ENCODE measurements at regions not wholly inside any gene's neighbourhood (a gene's known extent, or its start where the extent isn't known, plus 50 kb on each side); places are given as distances from the start of the nearest gene placed in this dataset.

DNA sequence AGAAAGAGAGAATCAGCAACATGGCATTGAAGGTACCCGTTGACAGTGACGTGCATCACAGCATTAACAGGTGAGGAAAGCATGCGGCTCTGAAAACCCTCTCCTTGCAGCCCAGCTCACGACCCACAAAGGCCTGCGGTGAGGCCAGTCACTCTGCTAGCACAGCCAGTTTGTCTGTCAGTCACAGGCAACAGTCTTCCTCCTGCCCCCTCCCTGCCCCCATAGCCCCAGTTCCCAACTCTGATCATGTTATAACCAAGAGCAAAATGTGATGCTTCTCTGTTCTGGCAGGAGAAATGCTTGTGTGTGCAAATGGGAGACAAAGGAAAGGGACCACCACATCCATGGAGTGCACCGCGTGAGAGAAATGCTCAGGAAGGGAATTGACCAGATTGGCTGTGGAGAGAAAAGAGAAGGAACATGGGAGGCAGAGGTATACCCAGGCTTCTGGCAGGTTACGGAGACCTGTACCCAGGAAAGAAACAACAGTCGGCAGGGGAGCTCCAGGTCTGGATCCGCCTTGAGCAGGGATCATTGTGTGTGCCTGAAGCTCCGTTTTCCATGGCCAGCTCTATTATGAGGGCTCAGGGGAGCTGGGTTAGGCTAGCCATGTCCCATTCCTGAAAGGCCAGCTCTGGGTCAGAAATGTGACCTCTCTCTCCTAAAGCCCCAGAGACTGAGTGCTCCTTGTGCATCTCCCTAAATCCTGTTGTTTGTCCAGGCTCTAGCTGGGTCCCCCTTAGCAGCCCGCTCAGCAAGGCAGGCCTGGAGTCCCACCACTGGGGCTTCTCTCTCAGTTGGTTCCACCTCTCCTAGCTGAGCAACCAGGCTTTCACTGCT is 139.7 kb upstream of the MAMLD1 start:
- TF ChIP-seq, protein P1, sequence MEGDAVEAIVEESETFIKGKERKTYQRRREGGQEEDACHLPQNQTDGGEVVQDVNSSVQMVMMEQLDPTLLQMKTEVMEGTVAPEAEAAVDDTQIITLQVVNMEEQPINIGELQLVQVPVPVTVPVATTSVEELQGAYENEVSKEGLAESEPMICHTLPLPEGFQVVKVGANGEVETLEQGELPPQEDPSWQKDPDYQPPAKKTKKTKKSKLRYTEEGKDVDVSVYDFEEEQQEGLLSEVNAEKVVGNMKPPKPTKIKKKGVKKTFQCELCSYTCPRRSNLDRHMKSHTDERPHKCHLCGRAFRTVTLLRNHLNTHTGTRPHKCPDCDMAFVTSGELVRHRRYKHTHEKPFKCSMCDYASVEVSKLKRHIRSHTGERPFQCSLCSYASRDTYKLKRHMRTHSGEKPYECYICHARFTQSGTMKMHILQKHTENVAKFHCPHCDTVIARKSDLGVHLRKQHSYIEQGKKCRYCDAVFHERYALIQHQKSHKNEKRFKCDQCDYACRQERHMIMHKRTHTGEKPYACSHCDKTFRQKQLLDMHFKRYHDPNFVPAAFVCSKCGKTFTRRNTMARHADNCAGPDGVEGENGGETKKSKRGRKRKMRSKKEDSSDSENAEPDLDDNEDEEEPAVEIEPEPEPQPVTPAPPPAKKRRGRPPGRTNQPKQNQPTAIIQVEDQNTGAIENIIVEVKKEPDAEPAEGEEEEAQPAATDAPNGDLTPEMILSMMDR (IDR thresholded peaks at IDR 0.05; ENCODE audit: insufficient read depth, low read depth, low read length, missing control alignments) = no peak
- DNase-seq (ENCODE audit: low read depth) = no peak
- H3K4me3 ChIP-seq (ENCODE audit: low read length) = no peak overlapping the region

- no peak overlapping the region for H3K4me3 ChIP-seq (ENCODE audit: low read length)
- DNase-seq (ENCODE audit: low read depth) = no peak
- TF ChIP-seq, protein P1 (IDR thresholded peaks at IDR 0.05; ENCODE audit: insufficient read depth, low read depth, low read length, missing control alignments) = no peak
These were observed 138.4 kb upstream of the MAMLD1 start for GRCh38 chrX:150224676-150225075.

DNA sequence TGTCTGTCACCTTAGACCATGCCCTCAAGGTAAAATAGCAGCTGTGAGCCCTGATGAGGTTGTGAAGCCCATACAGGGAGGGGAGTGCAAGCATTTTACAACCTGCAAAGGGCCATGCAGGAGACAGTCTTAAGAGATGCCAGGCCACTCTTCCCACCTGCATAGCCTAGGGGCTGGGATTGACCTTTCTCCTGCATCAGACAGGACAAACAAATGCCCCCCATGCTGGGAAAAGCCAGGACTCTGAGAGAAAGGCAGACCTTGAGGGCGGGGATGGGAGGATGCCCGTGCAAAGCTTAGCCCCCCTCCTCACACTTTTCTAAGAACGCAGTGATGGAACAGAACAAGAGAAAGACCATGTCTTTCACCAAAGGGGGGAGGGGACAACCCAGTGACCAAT is 137.9 kb upstream of the MAMLD1 start:
- TF ChIP-seq, protein P1 (IDR thresholded peaks at IDR 0.05; ENCODE audit: insufficient read depth, low read depth, low read length, missing control alignments) = no peak
- no peak overlapping the region for H3K4me3 ChIP-seq (ENCODE audit: low read length)
- DNase-seq (ENCODE audit: low read depth) = no peak

- TF ChIP-seq, protein P1 (IDR thresholded peaks at IDR 0.05; ENCODE audit: insufficient read depth, low read depth, low read length, missing control alignments) = no peak
These were observed 137.4 kb upstream of the MAMLD1 start for GRCh38 chrX:150225756-150226155.

DNA sequence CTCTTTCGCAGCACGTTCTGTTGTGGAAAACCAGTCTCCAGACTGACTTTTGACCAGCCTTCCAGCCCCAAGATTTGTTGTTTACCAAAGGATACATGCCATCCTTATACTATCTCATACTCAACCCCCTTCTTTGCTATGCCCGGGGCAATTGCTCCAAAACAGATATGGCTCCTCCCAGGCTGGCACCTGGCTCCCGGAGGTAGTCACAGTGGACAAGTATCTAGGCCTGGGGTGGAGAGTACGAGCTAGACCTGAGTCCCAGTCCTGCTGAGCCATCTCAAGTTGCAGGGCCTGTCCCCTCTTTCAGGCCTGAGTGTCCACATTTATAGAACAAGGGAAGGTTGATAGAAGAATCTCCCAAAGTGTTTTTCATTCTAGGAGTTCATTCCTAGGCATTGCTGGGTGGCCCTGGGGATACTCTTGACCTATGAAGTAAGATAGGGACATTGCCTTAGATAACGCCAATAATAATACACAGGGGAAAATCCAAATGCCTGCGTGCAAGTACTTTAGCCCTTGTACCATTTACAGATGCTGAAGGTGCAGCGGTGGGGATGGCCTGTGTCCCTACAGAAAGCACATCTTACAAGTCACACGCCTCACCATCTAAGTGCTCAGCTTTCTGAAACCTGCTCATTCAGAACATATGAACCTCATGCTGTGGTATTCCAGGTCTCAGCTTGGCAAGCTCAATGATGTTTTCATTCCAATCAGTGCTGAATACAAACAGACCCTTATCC is 136.7 kb upstream of the MAMLD1 start:
- H3K4me3 ChIP-seq (ENCODE audit: low read length) = no peak overlapping the region
- TF ChIP-seq, protein P1 (IDR thresholded peaks at IDR 0.05; ENCODE audit: insufficient read depth, low read depth, low read length, missing control alignments) = no peak
- DNase-seq (ENCODE audit: low read depth) = no peak

More at GRCh38 chrX:150225756-150226155, 137.4 kb upstream of the MAMLD1 start:
- DNase-seq (ENCODE audit: low read depth) = no peak
- H3K4me3 ChIP-seq (ENCODE audit: low read length) = no peak overlapping the region

GRCh38 chrX:150227321-150227860 is 135.7 kb upstream of the MAMLD1 start:
- no peak for DNase-seq (ENCODE audit: low read depth)
- no peak overlapping the region for H3K4me3 ChIP-seq (ENCODE audit: low read length)
- TF ChIP-seq, protein P1 (IDR thresholded peaks at IDR 0.05; ENCODE audit: insufficient read depth, low read depth, low read length, missing control alignments) = no peak

Measured in epithelial cell of esophagus (primary cell).